Sigmoid colon (tissue), 6 donors: ENCODE measurements at regions not wholly inside any gene's neighbourhood (a gene's known extent, or its start where the extent isn't known, plus 50 kb on each side); places are given as distances from the start of the nearest gene placed in this dataset.

Source experiments
- DNase-seq: peaks from one replicate; pipeline ENCODE4 v3.0.0-alpha.2; 2019
- H3K27ac ChIP-seq, 4 donors: fragments of 200-600 bp; sonication (generic); one replicate each; pipeline ENCODE4 v1.5.1; 2016 to 2019; ENCODE audit warnings: mild to moderate bottlenecking in 1 of 4
- H3K27me3 ChIP-seq, 3 donors: fragments of 200-600 bp; sonication (generic); one replicate each; pipeline ENCODE4 v1.5.1; 2019; ENCODE audit warnings: mild to moderate bottlenecking in 1 of 3
- H3K36me3 ChIP-seq, 4 donors: fragments of 200-600 bp; sonication (generic); one replicate each; pipeline ENCODE4 v1.5.1; 2016 to 2019
- H3K4me1 ChIP-seq, 4 donors: fragments of 200-600 bp; sonication (generic); one replicate each; pipeline ENCODE4 v1.5.1; 2017 to 2019
- H3K4me3 ChIP-seq, 4 donors: fragments of 200-600 bp; sonication (generic); one replicate each; pipeline ENCODE4 v1.5.1; 2017 to 2019; ENCODE audit warnings: mild to moderate bottlenecking in 2 of 4, moderate library complexity in 1 of 4
- H3K9me3 ChIP-seq, 4 donors: fragments of 200-600 bp in 3 of 4; sonication (generic) in 3 of 4; one replicate each; pipeline versions ENCODE4 v1.5.1 to v1.6.1; 2013 to 2019
- CTCF ChIP-seq, 4 experiments: fragments of 450-650 bp in 3 of 4; fragments of 200-600 bp in 1 of 4; IDR thresholded peaks; one replicate each; pipeline ENCODE4 v1.5.1; 2016 to 2019; ENCODE audit warnings: antibody characterized with exemption in 4 of 4, mild to moderate bottlenecking in 3 of 4, moderate library complexity in 2 of 4
- EP300 ChIP-seq, 4 donors: sonication (generic); formaldehyde crosslinking; IDR thresholded peaks; one replicate each; pipeline ENCODE4 v1.6.1; 2017; ENCODE audit warnings: antibody characterized with exemption in 4 of 4
- POLR2A ChIP-seq, 2 donors: fragments of 450-650 bp; IDR thresholded peaks; one replicate each; pipeline ENCODE4 v1.6.1; 2016; ENCODE audit warnings: antibody characterized with exemption in 2 of 2, mild to moderate bottlenecking in 2 of 2, moderate library complexity in 2 of 2
- POLR2AphosphoS5 ChIP-seq, 4 donors: sonication (generic); formaldehyde crosslinking; IDR thresholded peaks; one replicate each; pipeline ENCODE4 v1.6.1; 2017; ENCODE audit warnings: antibody characterized with exemption in 4 of 4
- WGBS, 2 donors: extraction: QIAGEN DNeasy Blood & Tissue Kit; methylation state at CpG; one replicate each; pipeline ENCODE4 v1.1.7; 2013; 5-methylcytosine and 5-hydroxymethylcytosine counted together
- intact Hi-C: fragments of 100-400 bp; cut with DNase I; formaldehyde crosslinking; loops from one replicate; pipeline ENCODE4 v1.15.1; 2023
- donor health status: healthy with polysubstance abuse.
- donor health status: healthy.

- intact Hi-C loops: no loop called here
- Histone ChIP-seq H3K9me3 (no peaks in the 10 kb centered on the region), H3K4me3 (no peak overlapping the region), H3K27me3 (no peaks in the 10 kb centered on the region), H3K27ac (no peak overlapping the region), H3K4me1 (peaks cover 0 to 6% (median 0%) of the 10 kb centered on the region in 4 donors), H3K36me3 (no peaks in the 10 kb centered on the region)
- DNase-seq: no peak
- no peak for TF ChIP-seq POLR2AphosphoS5 (IDR thresholded peaks at IDR 0.05)
- TF ChIP-seq CTCF (IDR thresholded peaks at IDR 0.05): no peak
- TF ChIP-seq POLR2A (IDR thresholded peaks at IDR 0.05): no peak
- TF ChIP-seq EP300 (IDR thresholded peaks at IDR 0.05): no peak
- WGBS, 2 donors: 79 to 89% methylated on average over 4 of the region's 4 CpGs
These were observed 144.0 kb downstream of the NAV1 start for GRCh38 chr1:201682964-201683363.

- Histone ChIP-seq H3K4me3 (no peak overlapping the region), H3K27ac (no peak overlapping the region), H3K4me1 (peaks cover 0 to 6% (median 0%) of the 10 kb centered on the region in 4 donors), H3K9me3 (no peaks in the 10 kb centered on the region), H3K36me3 (no peaks in the 10 kb centered on the region), H3K27me3 (no peaks in the 10 kb centered on the region)
- TF ChIP-seq POLR2AphosphoS5 (IDR thresholded peaks at IDR 0.05) (no peak), EP300 (IDR thresholded peaks at IDR 0.05) (no peak), CTCF (IDR thresholded peaks at IDR 0.05) (no peak), POLR2A (IDR thresholded peaks at IDR 0.05) (no peak)
- 95% methylated on average over 6 of the region's 6 CpGs for WGBS, 2 donors
- intact Hi-C loops: no loop called here
- no peak for DNase-seq
These were observed 144.5 kb downstream of the NAV1 start for GRCh38 chr1:201683397-201683796.

- no peaks in the 10 kb centered on the region for H3K36me3 ChIP-seq
- 78 to 80% methylated on average over 6 of the region's 6 CpGs for WGBS, 2 donors
- no peaks in the 10 kb centered on the region for H3K27me3 ChIP-seq
- no peak overlapping the region for H3K4me3 ChIP-seq
- H3K9me3 ChIP-seq: no peaks in the 10 kb centered on the region
- intact Hi-C loops: loop anchor here (5.0 kb wide), 1 partner anchor 103 kb away; no protein-coding TSS in a partner anchor
- H3K4me1 ChIP-seq: no peaks in the 10 kb centered on the region
- TF ChIP-seq CTCF (IDR thresholded peaks at IDR 0.05) (no peak), EP300 (IDR thresholded peaks at IDR 0.05) (no peak), POLR2AphosphoS5 (IDR thresholded peaks at IDR 0.05) (no peak), POLR2A (IDR thresholded peaks at IDR 0.05) (no peak)
- H3K27ac ChIP-seq: no peak overlapping the region
- DNase-seq: no peak
These were observed 143.5 kb upstream of the IPO9 start for GRCh38 chr1:201685485-201685884.

GRCh38 chr1:201686714-201687455, 142.1 kb upstream of the IPO9 start:
- 17 to 32% methylated on average over 5 of the region's 5 CpGs for WGBS, 2 donors
- H3K36me3 ChIP-seq: no peaks in the 10 kb centered on the region
- no peaks in the 10 kb centered on the region for H3K27me3 ChIP-seq
- no peak overlapping the region for H3K27ac ChIP-seq
- no peak for TF ChIP-seq EP300 (IDR thresholded peaks at IDR 0.05)
- intact Hi-C loops: loop anchor here (5.0 kb wide), 1 partner anchor 105 kb away; no protein-coding TSS in a partner anchor
- H3K9me3 ChIP-seq: no peaks in the 10 kb centered on the region
- no peak overlapping the region for H3K4me3 ChIP-seq
- DNase-seq: no peak
- H3K4me1 ChIP-seq: peaks cover 0 to 7% (median 3%) of the 10 kb centered on the region in 4 donors

- H3K4me1 ChIP-seq: peaks cover 0 to 23% (median 17%) of the 10 kb centered on the region in 4 donors
- H3K27me3 ChIP-seq: no peaks in the 10 kb centered on the region
- DNase-seq: no peak
- H3K36me3 ChIP-seq: no peaks in the 10 kb centered on the region
- intact Hi-C loops: loop anchor here (5.0 kb wide), 1 partner anchor 106 kb away; no protein-coding TSS in a partner anchor
- no peak overlapping the region for H3K27ac ChIP-seq
- TF ChIP-seq CTCF (IDR thresholded peaks at IDR 0.05): no peak
- H3K4me3 ChIP-seq: no peak overlapping the region
- no peaks in the 10 kb centered on the region for H3K9me3 ChIP-seq
- 95 to 96% methylated on average over 9 of the region's 9 CpGs for WGBS, 2 donors
These were observed 140.4 kb upstream of the IPO9 start for GRCh38 chr1:201688514-201688913.
